Right atrium auricular region (tissue), 2 donors: ENCODE measurements at regions not wholly inside any gene's neighbourhood (a gene's known extent, or its start where the extent isn't known, plus 50 kb on each side); places are given as distances from the start of the nearest gene placed in this dataset.
A peak's percentile ranks its signal among the peaks of the same experiment; 100 is the strongest.

Experiments
- DNase-seq: peaks from one replicate; pipeline ENCODE4 v3.0.0-alpha.2; 2019; ENCODE audit warnings: low spot score
- H3K27ac ChIP-seq, 2 donors: fragments of 200-600 bp; sonication (generic); 1 replicate in 1 of 2; 2 replicates in 1 of 2; pipeline ENCODE4 v1.5.1; 2016 to 2019
- H3K27me3 ChIP-seq, 2 donors: fragments of 200-600 bp; sonication (generic); one replicate each; pipeline versions ENCODE4 v1.5.1 to v1.6.0; 2017 to 2019
- H3K36me3 ChIP-seq: fragments of 200-600 bp; sonication (generic); one replicate; pipeline ENCODE4 v1.5.1; 2016
- H3K4me1 ChIP-seq, 2 donors: fragments of 200-600 bp; sonication (generic); one replicate each; pipeline versions ENCODE4 v1.5.1 to v1.6.0; 2017 to 2019
- H3K4me3 ChIP-seq, 2 donors: fragments of 200-600 bp; sonication (generic); 1 replicate in 1 of 2; 2 replicates in 1 of 2; pipeline ENCODE4 v1.5.1; 2017 to 2019; ENCODE audit warnings: mild to moderate bottlenecking in 1 of 2, moderate library complexity in 1 of 2
- H3K9me3 ChIP-seq, 2 donors: fragments of 200-600 bp; sonication (generic); one replicate each; pipeline ENCODE4 v1.5.1; 2019
- CTCF ChIP-seq, 2 donors: fragments of 200-600 bp; sonication (generic); IDR thresholded peaks; one replicate each; pipeline ENCODE4 v1.5.1; 2019; ENCODE audit warnings: antibody characterized with exemption in 2 of 2

- H3K36me3 ChIP-seq: no peaks in the 10 kb centered on the region
- peaks cover 0 to 3% of the 10 kb centered on the region in 2 donors for H3K4me1 ChIP-seq
- H3K27me3 ChIP-seq: no peaks in the 10 kb centered on the region
- H3K27ac ChIP-seq: no peak overlapping the region
- H3K9me3 ChIP-seq: no peaks in the 10 kb centered on the region
- TF ChIP-seq CTCF (IDR thresholded peaks at IDR 0.05): no peak
- no peak overlapping the region for H3K4me3 ChIP-seq
- no peak for DNase-seq
Measured at GRCh38 chr2:19743641-19744040, 158.1 kb downstream of the TTC32 start.

GRCh38 chr2:19742872-19743271 is 158.9 kb downstream of the TTC32 start:
- no peak for DNase-seq
- Histone ChIP-seq H3K27me3 (no peaks in the 10 kb centered on the region), H3K27ac (no peak overlapping the region), H3K36me3 (no peaks in the 10 kb centered on the region), H3K9me3 (no peaks in the 10 kb centered on the region), H3K4me3 (no peak overlapping the region), H3K4me1 (peaks cover 0 to 3% of the 10 kb centered on the region in 2 donors)
- TF ChIP-seq CTCF (IDR thresholded peaks at IDR 0.05): no peak

DNA sequence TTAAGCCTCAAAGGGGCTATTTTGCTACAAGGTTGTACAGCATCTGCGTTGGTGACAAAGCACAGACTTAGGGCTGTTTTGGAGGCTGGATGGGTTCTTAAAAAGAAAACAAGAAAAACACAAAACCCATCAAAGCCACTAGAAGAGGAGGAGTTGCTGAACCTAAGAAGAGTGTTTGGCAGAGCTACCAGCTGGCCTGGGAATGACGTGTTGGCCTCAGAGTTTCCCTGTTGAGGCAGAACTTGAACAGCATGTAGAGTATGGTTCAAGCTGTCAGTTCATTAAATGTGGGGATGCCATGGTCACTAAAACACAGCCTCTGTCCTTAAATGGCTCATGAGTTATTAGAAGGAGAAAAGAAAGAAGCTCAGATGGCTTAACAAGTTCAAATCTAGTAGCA is 162.5 kb downstream of the TTC32 start:
- Histone ChIP-seq H3K27me3 (no peaks in the 10 kb centered on the region), H3K27ac (peak overlapping the region; percentile 21 to 64), H3K9me3 (no peaks in the 10 kb centered on the region), H3K4me3 (no peak overlapping the region), H3K36me3 (no peaks in the 10 kb centered on the region), H3K4me1 (no peaks in the 10 kb centered on the region)
- peak; percentile 70 for DNase-seq
- no peak for TF ChIP-seq CTCF (IDR thresholded peaks at IDR 0.05)

GRCh38 chr2:19738707-19739106 is 163.1 kb downstream of the TTC32 start:
- H3K9me3 ChIP-seq: no peaks in the 10 kb centered on the region
- peak overlapping the region; percentile 21 to 64 for H3K27ac ChIP-seq
- peak; percentile 86 for DNase-seq
- no peak for TF ChIP-seq CTCF (IDR thresholded peaks at IDR 0.05)
- H3K4me3 ChIP-seq: no peak overlapping the region
- H3K27me3 ChIP-seq: no peaks in the 10 kb centered on the region
- no peaks in the 10 kb centered on the region for H3K36me3 ChIP-seq
- H3K4me1 ChIP-seq: no peaks in the 10 kb centered on the region

- Histone ChIP-seq H3K9me3 (no peaks in the 10 kb centered on the region), H3K36me3 (no peaks in the 10 kb centered on the region), H3K27me3 (no peaks in the 10 kb centered on the region), H3K4me1 (no peaks in the 10 kb centered on the region), H3K4me3 (no peak overlapping the region), H3K27ac (no peak overlapping the region)
- no peak for DNase-seq
- no peak for TF ChIP-seq CTCF (IDR thresholded peaks at IDR 0.05)
Measured at GRCh38 chr2:19736191-19736831, 165.5 kb downstream of the TTC32 start.

GRCh38 chr2:19733951-19734425 is 167.8 kb downstream of the TTC32 start:
- TF ChIP-seq CTCF (IDR thresholded peaks at IDR 0.05): no peak
- H3K27me3 ChIP-seq: no peaks in the 10 kb centered on the region
- H3K36me3 ChIP-seq: no peaks in the 10 kb centered on the region
- no peaks in the 10 kb centered on the region for H3K9me3 ChIP-seq
- H3K27ac ChIP-seq: no peak overlapping the region
- H3K4me1 ChIP-seq: no peaks in the 10 kb centered on the region
- no peak for DNase-seq
- H3K4me3 ChIP-seq: no peak overlapping the region
